NCI-H69 (cell line): ENCODE measurements at regions not wholly inside any gene's neighbourhood (a gene's known extent, or its start where the extent isn't known, plus 50 kb on each side); places are given as distances from the start of the nearest gene placed in this dataset.

Experiments used
- DNase-seq: peaks from one replicate; lab custom pipeline; 2025; lab: John Stamatoyannopoulos, UW

GRCh38 chr2:74036010-74036409, 51.3 kb downstream of the TET3 start:
- no peak for DNase-seq

- no peak for DNase-seq
Observed at GRCh38 chr2:74036450-74037195, 51.9 kb downstream of the TET3 start.

GRCh38 chr2:74037379-74037860, 52.7 kb downstream of the TET3 start:
- DNase-seq = no peak

DNA sequence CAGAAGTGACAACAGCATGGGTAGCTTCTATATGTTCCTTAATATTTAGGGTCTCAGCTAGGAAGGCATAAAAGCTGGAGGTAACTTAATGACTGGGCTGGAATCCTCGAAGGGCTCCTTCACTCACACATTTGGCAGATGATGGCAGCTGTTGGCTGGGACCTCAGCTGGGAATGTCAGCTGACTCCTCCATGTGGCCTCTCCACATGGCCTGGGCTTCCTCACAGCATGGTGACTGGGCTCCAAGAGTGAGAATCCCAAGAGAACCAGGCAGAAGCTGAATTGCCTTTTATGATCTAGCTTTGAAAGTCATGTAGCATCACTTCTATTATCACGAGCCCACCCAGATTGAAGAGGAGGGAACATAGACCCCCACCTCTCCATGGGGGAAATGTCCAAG, 54.9 kb downstream of the TET3 start:
- DNase-seq = no peak

- DNase-seq = no peak
Observed at GRCh38 chr2:74041182-74041581, 56.5 kb downstream of the TET3 start.

DNA sequence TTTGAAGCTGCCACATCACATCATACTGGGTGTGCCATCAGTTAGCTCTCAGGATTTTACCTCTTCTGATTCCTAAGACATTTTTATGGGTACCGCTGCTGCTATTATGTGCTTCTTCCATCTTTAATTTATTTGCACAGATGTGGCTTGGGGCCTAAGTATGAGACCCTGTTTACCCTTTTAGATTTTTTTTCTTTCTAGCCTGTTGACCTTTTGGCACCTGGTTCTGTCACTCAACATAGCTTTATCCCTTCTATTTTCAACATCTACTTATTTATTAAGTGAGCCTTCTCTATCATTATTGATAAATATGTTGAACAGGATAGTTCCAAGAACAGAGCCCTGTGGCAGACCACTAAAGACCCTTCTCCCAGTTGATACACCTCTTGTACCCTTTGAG, 57.0 kb downstream of the TET3 start:
- no peak for DNase-seq

DNA sequence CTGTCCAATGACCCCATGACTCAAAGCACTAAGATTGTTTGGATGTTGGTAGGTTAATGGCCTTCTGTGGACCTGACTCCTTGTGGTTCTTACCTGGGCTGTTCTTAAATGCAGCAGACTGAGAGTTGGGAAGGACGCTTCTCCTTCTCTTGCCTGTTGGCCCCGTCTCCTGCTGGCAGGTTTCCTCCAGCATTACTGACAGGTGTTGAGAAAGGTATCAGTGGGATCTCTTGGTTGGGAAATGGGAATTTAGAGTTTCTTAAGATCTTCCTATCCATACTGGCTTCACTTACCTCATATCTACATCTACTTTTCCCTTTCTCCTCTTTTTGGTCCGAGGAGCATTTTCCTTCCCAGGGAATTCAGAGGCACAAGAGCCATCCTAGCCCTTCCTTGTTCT, 57.9 kb downstream of the TET3 start:
- no peak for DNase-seq

GRCh38 chr2:74043345-74044329, 58.9 kb downstream of the TET3 start:
- no peak for DNase-seq

DNA sequence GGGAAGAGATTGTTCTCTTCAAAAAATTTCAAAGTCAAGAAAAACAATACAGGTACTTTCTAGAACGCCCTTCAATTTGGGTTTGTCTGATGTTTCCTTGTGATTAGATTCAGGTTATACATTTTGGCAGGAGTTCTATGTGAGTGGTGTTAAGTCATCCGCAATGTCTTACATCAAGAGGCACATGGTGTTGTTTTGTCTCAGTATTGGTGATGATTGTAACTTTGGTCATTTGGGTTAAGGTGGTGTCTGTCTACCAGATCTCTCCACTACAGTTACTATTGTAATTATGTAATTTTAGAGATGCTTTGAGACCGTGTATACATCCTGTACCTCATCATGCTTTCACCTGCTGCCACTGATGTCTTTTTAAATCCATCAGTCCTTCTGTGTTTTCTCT, 60.3 kb downstream of the TET3 start:
- DNase-seq = no peak

DNA sequence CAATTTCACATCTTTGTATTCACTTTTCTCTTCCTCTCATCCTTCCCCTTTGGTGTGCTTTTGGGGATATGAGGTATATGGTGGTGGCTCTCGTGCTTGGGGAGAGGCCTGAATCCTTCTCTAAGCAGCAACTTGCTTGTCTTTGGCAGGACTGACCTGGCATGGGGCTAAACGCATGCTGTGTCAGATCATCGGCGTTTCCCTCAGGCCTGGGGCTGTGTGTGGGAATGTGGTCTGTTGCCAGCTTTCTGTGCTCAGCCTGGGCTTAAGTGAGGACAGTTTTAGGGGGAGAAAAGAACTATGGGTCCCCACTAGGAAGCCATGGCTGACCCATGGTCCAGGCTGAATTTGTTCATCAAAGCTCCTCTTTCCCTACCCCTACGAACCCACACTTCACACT, 60.7 kb downstream of the TET3 start:
- no peak for DNase-seq

DNA sequence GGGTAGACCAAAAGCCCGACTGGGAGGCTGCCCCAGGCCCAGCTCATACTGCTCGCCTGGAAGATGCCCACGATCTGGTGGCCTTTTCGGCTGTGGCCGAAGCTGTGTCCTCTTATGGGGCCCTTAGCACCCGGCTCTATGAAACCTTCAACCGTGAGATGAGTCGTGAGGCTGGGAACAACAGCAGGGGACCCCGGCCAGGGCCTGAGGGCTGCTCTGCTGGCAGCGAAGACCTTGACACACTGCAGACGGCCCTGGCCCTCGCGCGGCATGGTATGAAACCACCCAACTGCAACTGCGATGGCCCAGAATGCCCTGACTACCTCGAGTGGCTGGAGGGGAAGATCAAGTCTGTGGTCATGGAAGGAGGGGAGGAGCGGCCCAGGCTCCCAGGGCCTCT, 61.7 kb downstream of the TET3 start:
- no peak for DNase-seq

DNA sequence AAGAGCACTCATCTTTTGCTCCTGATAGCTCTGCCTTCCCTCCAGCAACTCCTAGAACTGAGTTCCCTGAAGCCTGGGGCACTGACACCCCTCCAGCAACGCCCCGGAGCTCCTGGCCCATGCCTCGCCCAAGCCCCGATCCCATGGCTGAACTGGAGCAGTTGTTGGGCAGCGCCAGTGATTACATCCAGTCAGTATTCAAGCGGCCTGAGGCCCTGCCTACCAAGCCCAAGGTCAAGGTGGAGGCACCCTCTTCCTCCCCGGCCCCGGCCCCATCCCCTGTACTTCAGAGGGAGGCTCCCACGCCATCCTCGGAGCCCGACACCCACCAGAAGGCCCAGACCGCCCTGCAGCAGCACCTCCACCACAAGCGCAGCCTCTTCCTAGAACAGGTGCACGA, 62.4 kb downstream of the TET3 start:
- no peak for DNase-seq

DNA sequence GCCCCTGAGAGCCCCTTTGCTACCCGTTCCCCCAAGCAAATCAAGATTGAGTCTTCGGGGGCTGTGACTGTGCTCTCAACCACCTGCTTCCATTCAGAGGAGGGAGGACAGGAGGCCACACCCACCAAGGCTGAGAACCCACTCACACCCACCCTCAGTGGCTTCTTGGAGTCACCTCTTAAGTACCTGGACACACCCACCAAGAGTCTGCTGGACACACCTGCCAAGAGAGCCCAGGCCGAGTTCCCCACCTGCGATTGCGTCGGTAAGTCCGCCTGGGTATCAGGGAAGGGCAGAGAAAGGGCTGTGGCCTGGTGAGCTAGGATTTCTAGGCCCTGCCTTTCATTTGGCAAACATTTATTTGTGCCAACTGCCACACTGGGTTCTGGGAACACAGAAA, 63.4 kb downstream of the TET3 start:
- DNase-seq = no peak

DNA sequence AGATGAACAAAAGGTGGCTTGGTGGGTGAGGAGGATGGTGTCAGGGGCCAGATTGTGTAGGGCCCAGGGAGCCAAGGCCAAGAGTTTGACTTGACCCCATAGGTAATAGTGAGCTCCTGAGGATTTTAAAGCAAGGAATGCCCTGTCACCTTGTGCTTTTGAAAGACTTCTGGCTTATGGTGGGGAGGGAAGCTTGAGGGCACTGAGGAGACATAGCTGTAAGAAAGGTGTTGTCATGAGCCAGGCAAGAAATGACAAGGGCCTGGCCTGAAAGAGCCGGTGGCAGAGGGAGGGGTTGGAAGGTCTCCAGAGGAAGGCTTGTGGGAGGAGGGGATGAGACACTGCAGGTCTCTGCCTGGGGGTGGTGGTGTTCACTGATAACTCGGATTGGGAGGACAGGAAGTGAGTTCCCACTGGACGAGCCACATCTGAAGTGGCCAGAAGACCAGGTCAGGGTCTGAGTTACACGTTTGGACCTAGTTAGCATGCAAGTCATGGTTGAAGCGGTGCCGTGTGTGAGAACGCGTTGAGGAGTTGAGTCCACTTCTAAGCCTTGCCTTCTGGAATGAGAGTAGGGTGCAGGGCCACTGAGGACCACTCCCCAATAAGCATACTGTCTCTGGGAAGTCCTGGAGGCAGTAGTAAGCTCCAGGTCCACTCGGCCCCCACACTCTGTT, 64.3 kb downstream of the TET3 start:
- DNase-seq = no peak

- DNase-seq = no peak
Observed at GRCh38 chr2:74050151-74050550, 65.4 kb downstream of the TET3 start.

GRCh38 chr2:74051504-74051903, 66.8 kb downstream of the TET3 start:
- DNase-seq = peak; percentile 14

GRCh38 chr2:74052732-74053710, 68.3 kb downstream of the TET3 start:
- DNase-seq = no peak

- DNase-seq = no peak
Observed at GRCh38 chr2:74053959-74054715, 69.4 kb downstream of the TET3 start.

DNA sequence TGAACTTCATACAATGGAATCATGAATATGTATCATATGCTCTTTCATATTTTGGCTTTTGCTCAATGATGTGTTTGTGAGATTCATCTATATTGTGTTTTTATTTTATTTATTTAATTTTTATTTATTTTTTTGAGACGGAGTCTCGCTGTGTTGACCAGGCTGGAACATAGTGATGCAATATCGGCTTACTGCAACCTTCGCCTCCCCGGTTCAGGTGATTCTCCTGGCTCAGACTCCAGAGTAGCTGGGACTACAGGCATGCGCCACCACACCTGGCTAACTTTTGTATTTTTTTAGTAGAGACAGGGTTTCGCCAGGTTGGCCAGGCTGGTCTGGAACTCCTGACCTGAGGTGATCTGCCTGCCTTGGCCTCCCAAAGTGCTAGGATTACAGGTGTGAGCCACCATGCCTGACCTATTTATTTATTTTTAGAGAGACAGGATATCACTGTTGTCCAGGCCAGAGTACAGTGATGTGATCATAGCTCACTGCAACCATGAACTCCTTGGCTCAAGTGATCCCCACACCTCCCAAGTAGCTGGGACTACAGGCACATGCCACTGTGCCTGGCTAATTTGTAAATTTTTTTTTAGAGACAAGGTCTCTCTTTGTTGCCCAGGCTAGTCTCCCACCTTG, 74.5 kb downstream of the TET3 start:
- DNase-seq = no peak

- no peak for DNase-seq
Observed at GRCh38 chr2:74063486-74063885, 78.8 kb downstream of the TET3 start.
